Fibroblast of mammary gland (primary cell): ENCODE measurements at regions not wholly inside any gene's neighbourhood (a gene's known extent, or its start where the extent isn't known, plus 50 kb on each side); places are given as distances from the start of the nearest gene placed in this dataset.
"Not testable (repeated sequence)": the region's sequence is repeated elsewhere in the genome, so short reads cannot be mapped to it uniquely, and the experiment has no call there.

Experiments used
- DNase-seq: peaks from one replicate; pipeline ENCODE4 v3.0.0-alpha.2; 2010; ENCODE audit warnings: low read depth
- H3K4me3 ChIP-seq: 2 replicates; pipeline ENCODE4 v1.5.1; 2011; ENCODE audit warnings: low read depth, mild to moderate bottlenecking, low read length, moderate library complexity; ENCODE audit not compliant: control insufficient read depth
- TF ChIP-seq, protein P1 (sequence below): conservative IDR thresholded peaks from 2 replicates; pipeline ENCODE4 v1.5.1; 2011; ENCODE audit warnings: low read depth, low read length, inconsistent platforms; ENCODE audit not compliant: control insufficient read depth, insufficient read depth

DNA sequence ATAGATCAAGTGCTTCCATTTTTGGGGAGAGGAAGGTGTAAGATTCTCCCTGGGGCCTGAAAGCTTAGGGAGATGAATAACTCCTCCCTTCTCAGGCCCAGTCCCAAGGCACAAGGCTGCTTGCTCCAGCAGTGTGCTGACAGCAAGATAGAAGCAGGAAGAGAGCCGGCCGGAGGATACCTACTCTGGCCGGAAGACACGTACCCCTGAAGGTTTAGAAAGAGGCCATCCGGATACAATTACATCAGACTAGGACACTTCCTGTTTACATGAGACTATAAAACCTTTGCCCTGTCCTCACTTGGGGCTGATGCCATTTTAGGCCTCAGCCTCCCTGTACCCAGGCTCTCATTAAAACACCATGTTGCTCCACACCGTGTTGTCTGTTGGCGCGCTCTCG is 329.9 kb downstream of the SV2B start:
- TF ChIP-seq, protein P1, sequence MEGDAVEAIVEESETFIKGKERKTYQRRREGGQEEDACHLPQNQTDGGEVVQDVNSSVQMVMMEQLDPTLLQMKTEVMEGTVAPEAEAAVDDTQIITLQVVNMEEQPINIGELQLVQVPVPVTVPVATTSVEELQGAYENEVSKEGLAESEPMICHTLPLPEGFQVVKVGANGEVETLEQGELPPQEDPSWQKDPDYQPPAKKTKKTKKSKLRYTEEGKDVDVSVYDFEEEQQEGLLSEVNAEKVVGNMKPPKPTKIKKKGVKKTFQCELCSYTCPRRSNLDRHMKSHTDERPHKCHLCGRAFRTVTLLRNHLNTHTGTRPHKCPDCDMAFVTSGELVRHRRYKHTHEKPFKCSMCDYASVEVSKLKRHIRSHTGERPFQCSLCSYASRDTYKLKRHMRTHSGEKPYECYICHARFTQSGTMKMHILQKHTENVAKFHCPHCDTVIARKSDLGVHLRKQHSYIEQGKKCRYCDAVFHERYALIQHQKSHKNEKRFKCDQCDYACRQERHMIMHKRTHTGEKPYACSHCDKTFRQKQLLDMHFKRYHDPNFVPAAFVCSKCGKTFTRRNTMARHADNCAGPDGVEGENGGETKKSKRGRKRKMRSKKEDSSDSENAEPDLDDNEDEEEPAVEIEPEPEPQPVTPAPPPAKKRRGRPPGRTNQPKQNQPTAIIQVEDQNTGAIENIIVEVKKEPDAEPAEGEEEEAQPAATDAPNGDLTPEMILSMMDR: no peak
- DNase-seq: no peak
- no peak overlapping the region for H3K4me3 ChIP-seq

DNA sequence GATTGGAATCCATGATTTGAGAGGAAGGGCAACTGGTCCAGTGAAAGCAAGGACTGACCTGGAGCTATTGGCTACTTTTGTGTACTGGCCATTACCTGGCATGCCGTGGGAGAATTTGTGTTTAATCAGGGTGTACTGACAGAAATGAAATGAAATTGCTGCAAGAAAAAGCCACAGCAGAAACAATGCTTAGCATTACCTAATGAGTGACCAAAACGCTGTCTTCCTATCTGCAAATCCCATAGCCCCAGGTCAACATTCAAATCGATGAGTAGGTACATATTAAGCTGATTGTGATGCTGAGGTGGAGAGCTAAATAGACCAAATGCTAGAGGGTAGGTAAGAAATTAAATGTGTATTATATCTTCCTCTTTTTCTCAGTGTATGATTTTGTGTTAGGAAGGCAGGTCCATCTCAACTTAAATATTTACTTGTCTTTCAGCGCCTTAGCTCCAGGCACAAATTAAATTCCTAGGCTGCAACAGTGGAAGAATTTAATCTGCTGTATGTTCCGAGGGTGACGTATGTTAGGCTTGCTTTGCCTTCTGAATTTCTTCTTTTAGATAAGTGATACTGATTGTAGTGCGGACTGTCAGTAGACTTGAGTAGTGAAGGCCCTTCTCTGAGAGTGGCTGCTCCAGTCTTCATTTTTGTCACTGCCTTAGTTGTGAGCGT is 331.1 kb downstream of the SV2B start:
- no peak overlapping the region for H3K4me3 ChIP-seq
- TF ChIP-seq, protein P1: no peak
- DNase-seq: no peak

DNA sequence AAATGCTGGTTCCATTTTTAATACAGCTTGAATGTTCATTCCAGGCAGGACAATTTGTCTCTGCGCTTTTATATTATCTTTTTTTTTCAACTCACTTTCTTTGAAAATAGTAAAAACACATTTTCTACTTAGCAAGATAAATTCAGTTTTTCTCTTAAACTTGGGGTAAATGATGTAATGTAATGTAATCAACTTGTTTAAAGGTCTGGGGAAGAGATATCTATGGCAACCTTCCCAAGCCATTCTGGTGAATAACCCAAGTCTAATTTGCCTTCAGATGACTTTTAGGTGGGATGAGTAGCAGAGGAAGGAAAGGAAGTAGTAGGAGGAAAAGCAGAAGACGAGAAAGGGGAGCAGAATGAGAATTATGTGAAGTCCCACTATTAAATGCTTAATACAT is 335.1 kb downstream of the SV2B start:
- DNase-seq: no peak
- TF ChIP-seq, protein P1: no peak
- no peak overlapping the region for H3K4me3 ChIP-seq

DNA sequence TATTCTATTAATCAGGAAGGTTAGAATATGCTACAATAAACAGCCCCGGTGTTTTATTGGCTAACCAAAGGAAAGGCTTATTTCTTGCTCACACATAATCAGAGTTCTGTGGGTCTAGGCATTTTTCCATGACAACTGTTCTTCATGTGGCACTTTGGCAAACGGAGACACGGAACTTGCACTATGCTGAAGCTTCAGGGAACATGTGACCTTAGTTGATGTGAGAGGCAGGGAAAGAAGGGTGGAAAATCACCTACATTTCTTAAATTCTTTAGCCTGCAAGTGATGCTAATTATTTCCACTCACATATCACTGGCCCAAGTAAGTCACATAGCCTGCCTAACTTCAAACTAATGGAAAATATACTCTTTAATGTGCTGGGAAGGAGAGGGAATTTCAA is 344.6 kb downstream of the SV2B start:
- TF ChIP-seq, protein P1: no peak
- no peak overlapping the region for H3K4me3 ChIP-seq
- no peak for DNase-seq

DNA sequence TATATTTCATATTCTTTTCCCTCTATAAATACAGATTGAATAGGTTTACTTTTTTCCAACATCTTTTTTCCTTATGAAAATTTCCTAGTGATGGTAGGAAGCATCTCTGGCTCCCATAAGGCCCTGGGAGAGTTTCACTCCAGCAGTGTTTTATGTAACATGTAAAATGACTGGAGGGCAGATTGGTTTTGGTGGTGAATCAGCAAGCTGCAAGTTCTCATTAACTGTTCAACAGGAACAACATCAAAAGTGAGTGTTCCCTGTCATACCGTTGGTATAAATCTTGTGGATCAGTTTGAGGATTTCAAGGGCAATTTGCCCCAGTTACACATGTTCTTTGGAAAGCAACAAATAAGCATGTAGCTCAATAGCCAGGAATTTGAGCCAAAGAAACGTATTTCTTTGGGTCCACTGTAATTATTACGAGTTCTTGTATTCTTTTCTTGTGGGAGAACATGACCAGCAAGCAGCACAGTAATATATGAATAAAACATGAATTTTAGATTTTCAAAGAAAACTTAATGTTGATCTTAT is 345.7 kb downstream of the SV2B start:
- H3K4me3 ChIP-seq: no peak overlapping the region
- TF ChIP-seq, protein P1: no peak
- DNase-seq: no peak

DNA sequence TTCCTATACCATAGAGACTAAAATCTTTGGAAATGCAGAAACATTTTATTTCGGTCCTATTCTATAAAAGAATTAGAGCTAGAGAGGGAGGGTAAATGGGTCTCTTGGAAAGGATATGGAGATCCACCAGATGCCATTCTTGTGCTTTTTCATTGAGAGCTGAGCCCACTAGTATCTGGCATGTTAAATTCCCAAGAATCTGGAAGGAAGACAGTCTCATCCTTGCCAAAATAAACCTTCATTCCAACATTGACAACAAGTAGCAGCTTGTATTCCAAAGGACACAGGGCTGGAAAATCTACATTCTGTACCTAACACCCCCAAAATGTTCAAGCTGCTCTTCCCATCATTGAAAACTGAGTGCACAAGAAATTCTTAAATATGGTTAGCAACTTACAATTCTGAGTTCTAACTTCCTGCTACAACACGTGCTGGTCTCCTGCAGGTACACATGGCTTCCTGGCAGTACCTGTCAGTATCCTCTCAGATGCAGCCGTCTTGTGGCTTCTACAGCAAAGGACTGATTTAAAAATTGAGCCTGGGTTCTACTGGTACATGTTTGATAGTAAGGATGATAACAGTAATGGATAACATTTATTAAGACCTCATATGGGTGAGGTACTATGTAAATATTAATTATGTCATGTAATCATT is 348.1 kb downstream of the SV2B start:
- no peak overlapping the region for H3K4me3 ChIP-seq
- DNase-seq: no peak
- TF ChIP-seq, protein P1: no peak

DNA sequence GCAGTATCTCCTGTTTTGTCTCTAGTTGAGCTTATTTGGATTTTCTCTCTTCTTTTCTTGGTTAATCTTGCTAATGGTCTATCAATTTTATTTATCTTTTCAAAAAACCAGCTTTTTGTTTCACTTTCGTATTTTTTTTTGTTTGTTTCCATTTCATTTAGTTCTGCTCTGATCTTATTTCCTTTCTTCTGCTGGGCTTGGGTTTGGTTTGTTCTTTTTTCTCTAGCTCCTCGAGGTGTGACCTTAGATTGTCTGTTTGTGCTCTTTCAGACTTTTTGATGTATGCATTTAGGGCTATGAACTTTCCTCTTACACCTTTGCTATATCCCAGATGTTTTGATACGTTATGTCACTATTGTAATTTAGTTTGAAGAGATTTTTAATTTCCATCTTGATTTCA is 353.3 kb downstream of the SV2B start:
- not testable (repeated sequence) for DNase-seq, H3K4me3 ChIP-seq
